ENCODE measurements at regions not wholly inside any gene's neighbourhood (a gene's known extent, or its start where the extent isn't known, plus 50 kb on each side); places are given as distances from the start of the nearest gene placed in this dataset.

GRCh38 chr4:157655096-157655809 lies 434.7 kb downstream of the GRIA2 start:
- TF ChIP-seq, protein P1, sequence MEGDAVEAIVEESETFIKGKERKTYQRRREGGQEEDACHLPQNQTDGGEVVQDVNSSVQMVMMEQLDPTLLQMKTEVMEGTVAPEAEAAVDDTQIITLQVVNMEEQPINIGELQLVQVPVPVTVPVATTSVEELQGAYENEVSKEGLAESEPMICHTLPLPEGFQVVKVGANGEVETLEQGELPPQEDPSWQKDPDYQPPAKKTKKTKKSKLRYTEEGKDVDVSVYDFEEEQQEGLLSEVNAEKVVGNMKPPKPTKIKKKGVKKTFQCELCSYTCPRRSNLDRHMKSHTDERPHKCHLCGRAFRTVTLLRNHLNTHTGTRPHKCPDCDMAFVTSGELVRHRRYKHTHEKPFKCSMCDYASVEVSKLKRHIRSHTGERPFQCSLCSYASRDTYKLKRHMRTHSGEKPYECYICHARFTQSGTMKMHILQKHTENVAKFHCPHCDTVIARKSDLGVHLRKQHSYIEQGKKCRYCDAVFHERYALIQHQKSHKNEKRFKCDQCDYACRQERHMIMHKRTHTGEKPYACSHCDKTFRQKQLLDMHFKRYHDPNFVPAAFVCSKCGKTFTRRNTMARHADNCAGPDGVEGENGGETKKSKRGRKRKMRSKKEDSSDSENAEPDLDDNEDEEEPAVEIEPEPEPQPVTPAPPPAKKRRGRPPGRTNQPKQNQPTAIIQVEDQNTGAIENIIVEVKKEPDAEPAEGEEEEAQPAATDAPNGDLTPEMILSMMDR (conservative IDR thresholded peaks at IDR 0.05), result no peak
- TF ChIP-seq ZFX (IDR thresholded peaks at IDR 0.05), result no peak
- no peak overlapping the region for H3K27ac ChIP-seq

GRCh38 chr4:157643257-157643656 lies 422.7 kb downstream of the GRIA2 start:
- TF ChIP-seq, protein P1 (conservative IDR thresholded peaks at IDR 0.05), result no peak
- no peak for TF ChIP-seq ZFX (IDR thresholded peaks at IDR 0.05)
- no peak overlapping the region for H3K27ac ChIP-seq

GRCh38 chr4:157634057-157634456 lies 413.5 kb downstream of the GRIA2 start:
- no peak overlapping the region for H3K27ac ChIP-seq
- TF ChIP-seq ZFX (IDR thresholded peaks at IDR 0.05), result no peak
- TF ChIP-seq, protein P1 (conservative IDR thresholded peaks at IDR 0.05), result no peak

DNA sequence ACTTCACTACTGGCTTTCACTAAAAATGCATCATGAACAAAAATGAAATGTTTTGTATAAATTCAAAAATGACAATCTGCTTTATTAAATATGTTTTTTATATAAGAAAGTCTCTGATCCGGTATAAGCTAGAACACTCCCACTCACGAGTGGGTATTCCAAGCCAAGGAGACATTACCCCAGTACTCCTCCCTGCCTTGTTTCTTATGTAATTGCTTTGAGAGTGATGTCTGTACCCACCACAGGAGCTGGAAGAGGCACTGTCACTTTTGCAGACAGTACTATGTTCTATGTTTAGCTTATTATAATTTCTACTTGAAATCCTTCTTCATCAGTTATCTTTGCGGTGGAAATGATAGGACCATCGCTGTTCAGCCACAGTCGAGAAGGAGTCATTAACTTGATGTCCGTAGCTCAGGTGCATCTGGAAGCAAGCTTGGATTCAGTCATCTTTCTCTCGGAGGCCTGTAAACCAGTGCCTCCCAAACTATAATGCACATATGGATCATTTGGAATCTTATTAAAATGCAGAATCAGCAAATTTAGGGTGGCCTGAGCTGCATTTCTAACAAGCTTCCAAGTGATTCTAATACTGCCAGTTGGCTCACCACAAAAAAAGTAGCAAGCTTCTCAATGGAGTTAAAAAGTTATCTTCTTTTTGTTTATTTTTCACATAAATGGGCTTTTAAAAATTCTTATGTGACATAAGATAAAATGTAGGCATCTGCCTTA lies 396.4 kb downstream of the GRIA2 start:
- no peak overlapping the region for H3K27ac ChIP-seq
- TF ChIP-seq, protein P1 (conservative IDR thresholded peaks at IDR 0.05), result no peak
- TF ChIP-seq ZFX (IDR thresholded peaks at IDR 0.05), result no peak

- TF ChIP-seq ZFX (IDR thresholded peaks at IDR 0.05), result no peak
- TF ChIP-seq, protein P1 (conservative IDR thresholded peaks at IDR 0.05), result no peak
- no peak overlapping the region for H3K27ac ChIP-seq
Observed at GRCh38 chr4:157607996-157608395, 387.5 kb downstream of the GRIA2 start.

DNA sequence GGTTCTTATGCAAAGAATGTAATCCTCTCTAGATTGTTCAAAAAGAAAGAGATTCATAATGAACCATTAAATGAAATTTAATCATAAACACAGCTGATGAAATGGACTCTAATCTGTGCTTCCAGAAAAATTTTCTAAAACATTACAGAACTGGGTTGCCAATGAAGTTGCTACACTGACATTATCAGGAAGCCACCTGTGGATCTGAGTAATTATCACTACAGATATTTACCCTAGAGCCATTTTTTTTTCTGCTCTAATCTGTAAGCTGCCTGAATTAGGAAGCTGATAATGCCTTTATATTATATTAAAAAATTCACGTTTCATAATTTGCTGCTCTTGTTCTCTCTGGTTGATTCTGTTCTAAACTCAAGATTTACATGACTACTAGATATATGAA lies 380.1 kb downstream of the GRIA2 start:
- no peak for TF ChIP-seq ZFX (IDR thresholded peaks at IDR 0.05)
- TF ChIP-seq, protein P1 (conservative IDR thresholded peaks at IDR 0.05), result no peak
- H3K27ac ChIP-seq, result no peak overlapping the region

- no peak for TF ChIP-seq ZFX (IDR thresholded peaks at IDR 0.05)
- TF ChIP-seq, protein P1 (conservative IDR thresholded peaks at IDR 0.05), result no peak
- H3K27ac ChIP-seq, result no peak overlapping the region
Observed at GRCh38 chr4:157591245-157591644, 370.7 kb downstream of the GRIA2 start.

Data from C4-2B (cell line).